GM18511 (cell line): ENCODE measurements at regions not wholly inside any gene's neighbourhood (a gene's known extent, or its start where the extent isn't known, plus 50 kb on each side); places are given as distances from the start of the nearest gene placed in this dataset.

ENCODE experiments used
- ATAC-seq: cut with Tn5 transposase; IDR thresholded peaks from one replicate; pipeline ENCODE4 v1.9.1; 2021; ENCODE audit warnings: mild to moderate bottlenecking, moderate library complexity; ENCODE audit not compliant: unreplicated experiment

- ATAC-seq: no peak
Measured at GRCh38 chr12:102781117-102781516, 135.9 kb downstream of the PAH start.

- peak; percentile 62 for ATAC-seq
Measured at GRCh38 chr12:102776041-102776440, 141.0 kb downstream of the PAH start.

- ATAC-seq: peak; percentile 72
Measured at GRCh38 chr12:102769323-102769916, 147.6 kb downstream of the PAH start.

GRCh38 chr12:102766961-102767360, 150.1 kb downstream of the PAH start:
- no peak for ATAC-seq

DNA sequence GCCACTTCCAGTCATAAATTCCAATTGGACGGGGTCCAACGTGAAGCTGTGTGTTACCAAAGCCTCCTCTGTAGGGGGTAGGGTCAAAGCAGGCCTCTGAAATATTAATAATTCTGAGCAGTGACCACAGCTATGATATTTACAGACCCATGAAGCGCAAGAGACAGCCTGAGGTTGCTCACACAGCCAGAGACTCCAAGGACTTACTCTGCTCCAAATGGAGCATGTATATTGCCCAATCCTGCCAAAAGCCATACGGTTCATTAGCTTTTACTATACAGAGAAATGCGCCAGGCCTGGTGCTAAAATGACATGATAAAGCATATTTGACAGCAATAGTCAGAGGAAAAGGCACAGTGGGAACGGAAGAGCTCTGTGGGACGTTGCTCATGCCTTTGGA, 151.3 kb downstream of the PAH start:
- no peak for ATAC-seq

DNA sequence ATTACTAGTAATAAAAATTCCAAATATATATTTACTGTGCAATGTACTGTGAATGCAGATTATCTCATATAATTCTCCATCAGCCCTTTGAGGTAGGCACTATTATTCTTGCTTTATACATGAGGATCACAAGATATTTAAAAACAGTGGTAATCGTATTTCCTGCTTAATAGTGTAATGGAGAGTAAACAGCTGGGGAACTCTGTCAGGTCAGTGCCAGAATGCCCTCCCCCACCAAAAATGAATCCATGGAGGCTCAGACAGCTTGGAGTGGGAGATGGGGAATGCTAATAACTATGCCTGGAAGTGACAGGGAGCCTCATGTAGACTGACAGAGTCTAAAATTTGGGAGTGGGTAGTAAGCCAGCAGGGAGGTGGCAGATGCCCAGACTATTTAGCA, 153.6 kb downstream of the PAH start:
- ATAC-seq: no peak

GRCh38 chr12:102763061-102763460, 154.0 kb downstream of the PAH start:
- no peak for ATAC-seq

GRCh38 chr12:102760322-102760721, 156.7 kb downstream of the PAH start:
- no peak for ATAC-seq

DNA sequence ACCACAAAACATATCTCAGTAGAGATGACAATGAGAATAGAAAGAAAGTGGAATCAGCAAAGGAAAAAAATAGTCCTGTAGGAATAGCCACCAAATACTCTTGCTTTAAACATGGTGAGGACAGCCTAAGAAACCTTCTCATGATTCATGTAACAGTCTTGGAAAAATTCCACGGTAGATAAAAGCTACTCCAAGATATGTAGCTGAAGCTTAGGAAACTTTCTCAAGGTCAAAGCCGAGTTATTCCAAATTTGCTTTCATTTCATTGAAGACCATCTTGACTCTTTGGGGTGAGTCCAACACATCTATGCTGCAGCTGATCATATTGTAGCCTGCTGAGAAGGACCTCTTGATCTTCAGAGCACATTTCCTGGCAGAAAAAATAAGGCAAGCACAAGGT, 157.6 kb downstream of the PAH start:
- ATAC-seq: no peak

DNA sequence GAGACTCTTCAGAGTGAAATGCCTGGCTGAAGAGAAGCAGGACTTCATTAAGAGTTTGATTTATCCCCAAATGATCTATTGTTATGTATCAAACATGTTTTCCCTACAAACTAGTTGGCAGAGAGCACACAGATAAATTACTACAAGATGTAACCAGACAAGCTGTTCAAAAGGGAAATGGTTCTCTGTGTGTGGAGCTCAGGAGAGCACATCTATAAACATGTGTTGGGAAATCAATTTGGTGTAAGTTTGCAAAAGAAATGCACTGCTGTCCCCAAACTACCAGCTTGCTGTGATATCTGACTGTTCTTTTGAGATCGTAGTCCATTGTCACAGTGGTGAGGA, 159.2 kb downstream of the PAH start:
- no peak for ATAC-seq

DNA sequence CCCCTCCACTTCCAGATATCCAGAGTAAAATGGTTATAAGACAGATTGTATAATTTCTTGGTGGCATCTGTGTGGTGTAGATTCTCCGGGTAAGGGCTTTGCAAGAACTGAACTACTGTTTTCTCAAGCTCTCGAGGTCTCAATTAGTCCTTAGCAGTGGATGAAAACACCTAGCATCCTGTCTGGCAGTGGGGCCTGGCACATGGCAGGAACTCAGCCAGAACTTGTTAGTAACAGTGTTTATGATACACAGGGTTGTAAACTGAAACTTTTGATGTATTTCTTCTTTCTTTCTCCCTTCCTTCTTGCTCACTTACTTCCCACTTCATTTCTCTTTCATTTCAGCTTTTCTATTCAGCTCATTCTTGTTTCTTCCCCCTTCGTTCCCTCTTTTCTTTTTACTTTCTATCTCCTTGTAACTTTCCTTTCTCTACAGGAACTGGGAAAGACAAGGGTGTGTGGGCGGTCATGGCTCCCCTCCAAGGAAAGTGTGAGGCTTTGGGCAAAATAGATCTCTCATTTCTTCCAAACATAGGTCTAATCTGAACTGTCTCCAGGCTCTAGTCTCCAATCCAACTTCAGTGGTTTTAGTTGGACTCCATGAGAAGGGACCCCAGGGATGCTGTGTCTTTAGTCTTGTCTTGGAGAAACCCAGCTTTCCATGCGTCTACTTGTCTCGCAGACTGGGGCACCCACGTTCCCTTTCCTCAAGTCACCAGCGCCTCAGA, 159.7 kb downstream of the PAH start:
- no peak for ATAC-seq

GRCh38 chr12:102756530-102756929, 160.5 kb downstream of the PAH start:
- ATAC-seq: no peak

DNA sequence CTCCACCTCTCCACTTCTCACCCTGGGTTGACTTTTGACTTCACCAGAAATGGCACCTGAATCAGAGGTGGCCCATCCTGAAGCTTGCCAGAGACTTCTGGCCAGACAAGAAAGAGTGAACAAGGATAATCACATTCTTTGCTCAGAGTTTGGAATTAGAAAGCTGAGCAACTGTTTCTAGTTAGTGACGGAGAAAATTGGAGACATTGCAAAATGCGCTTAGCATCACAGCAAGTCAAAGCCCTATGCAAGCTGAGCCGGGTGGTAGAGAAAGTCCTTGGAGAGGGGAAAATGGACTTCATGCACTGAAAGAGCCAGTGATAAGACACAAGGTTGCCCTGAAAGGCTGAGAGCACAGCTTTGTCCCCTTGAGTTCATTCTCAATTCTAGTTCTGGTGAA, 161.8 kb downstream of the PAH start:
- ATAC-seq: no peak

DNA sequence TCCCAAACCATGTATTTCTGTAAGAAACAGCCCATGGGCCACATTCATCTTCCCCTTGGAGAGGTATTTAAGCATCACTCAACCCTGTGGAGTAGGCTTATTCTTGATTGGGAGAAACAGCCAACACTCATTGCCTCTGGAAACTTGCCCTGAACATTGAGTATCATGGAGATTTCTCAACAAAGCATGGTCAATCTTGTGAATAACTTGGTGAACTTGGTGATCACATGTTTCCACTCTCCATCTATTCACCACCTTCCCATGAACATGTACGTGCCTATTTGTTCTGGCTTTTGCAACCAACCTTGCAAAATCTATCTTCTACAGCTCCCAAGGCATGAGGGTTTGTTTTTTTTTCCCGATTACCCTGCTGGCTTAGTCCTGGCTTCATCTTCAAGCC, 163.2 kb downstream of the PAH start:
- ATAC-seq: no peak

DNA sequence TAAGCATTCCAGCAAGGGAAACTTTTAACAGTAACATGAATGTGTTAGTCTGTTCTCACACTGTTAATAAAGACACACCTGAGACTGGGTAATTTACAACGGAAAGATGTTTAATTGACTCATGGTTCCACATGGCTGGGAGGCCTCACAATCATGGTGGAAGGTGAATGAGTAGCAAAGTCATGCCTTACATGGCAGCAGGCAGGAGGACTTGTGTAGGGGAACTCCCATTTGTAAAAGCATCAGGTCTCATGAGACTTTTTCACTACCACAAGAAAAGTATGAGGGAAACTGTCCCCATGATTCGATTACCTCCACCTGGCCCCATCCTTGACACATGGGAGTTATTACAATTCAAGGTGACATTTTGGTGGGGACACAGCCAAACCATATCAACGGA, 168.3 kb downstream of the PAH start:
- ATAC-seq: no peak

- ATAC-seq: no peak
Measured at GRCh38 chr12:102746963-102747362, 170.1 kb downstream of the PAH start.

GRCh38 chr12:102745971-102746600, 171.0 kb downstream of the PAH start:
- ATAC-seq: no peak

- ATAC-seq: no peak
Measured at GRCh38 chr12:102741196-102741595, 175.8 kb downstream of the PAH start.

DNA sequence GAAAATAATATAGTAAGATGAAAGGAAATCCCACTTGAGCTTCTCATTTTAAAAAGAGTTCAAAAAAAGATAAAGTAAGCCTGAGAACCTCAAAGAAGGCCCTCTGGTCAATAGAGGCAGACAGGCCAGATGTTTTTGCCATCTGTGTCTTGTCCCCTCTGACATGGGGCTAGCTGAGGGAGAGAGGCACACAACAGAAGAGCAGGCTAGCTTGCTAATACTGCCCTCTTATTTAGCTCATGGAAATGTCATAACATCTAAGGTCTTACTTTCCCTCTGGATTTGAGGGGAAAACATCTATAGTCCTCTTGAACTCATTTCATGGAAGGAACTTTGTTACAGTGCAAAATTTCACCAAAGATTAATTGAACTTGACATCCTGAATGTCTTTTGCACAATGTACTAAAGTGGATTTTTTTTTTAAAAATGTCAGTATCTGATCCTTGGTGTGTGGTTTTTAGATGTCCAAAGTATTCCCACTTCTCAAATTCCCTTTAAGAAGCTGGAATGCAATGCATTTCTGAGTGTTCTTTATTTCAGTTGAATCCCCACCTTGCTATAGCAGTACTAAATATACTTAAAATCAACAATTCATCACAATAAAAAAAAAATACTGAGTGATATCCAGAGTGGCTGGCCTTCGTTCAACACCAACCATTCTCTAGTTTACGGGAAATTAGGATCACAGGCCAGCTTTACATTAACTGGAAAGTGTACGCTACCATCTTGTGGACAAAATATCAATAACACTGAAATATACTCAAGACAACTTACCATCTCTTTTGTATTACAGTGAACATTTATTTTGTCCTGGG, 176.7 kb downstream of the PAH start:
- no peak for ATAC-seq

GRCh38 chr12:102736328-102736727, 180.7 kb downstream of the PAH start:
- ATAC-seq: no peak

- peak; percentile 99 for ATAC-seq
Measured at GRCh38 chr12:102735104-102735503, 181.9 kb downstream of the PAH start.

GRCh38 chr12:102730996-102731395, 186.0 kb downstream of the PAH start:
- no peak for ATAC-seq
